ENCODE measurements at regions not wholly inside any gene's neighbourhood (a gene's known extent, or its start where the extent isn't known, plus 50 kb on each side); places are given as distances from the start of the nearest gene placed in this dataset.
"Not testable (repeated sequence)": the region's sequence is repeated elsewhere in the genome, so short reads cannot be mapped to it uniquely, and the experiment has no call there.

DNA sequence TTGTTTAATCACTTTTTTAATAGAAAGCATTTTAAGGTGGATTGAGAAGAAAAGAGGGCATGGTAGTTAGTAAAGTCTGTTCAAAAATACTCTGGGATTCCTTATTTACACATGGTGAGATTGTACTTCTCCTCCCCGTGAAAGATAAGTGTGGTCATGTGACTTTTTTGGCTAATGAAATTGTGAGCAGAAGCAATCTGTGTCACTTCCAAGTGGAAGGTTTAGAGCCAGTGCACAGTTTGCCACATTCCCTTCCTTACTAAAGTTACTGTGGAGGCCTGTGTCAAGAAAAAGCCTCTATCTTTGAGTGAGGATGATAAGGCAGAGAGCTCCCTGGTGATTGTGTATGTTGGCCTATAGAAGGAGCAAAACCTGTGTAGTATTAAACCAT, 471.3 kb downstream of the OMA1 start:
- DNase-seq (ENCODE audit: low spot score in 2 of 2), result no peak
- peaks cover 18% of the 10 kb centered on the region for H3K27me3 Mint-ChIP-seq
- H3K27ac Mint-ChIP-seq (ENCODE audit: low read depth), result no peak overlapping the region

DNA sequence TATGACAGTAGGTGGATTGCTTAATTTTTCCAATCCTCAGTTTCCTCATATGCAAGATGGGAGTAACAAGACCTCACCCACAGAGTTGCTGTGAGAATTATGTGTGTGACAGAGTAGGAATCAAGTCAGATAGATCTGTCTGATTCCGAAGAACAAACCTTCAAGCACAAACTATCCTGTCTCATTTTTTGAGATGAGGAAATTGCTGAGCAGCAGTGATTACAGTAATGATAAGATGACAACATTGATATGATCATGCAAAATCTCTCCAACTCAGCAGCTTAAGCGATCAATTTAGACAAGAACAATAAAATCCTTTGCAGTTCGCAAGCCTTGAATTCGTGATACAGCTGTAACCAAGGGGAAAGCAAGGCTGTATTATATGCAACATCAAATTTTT, 474.1 kb downstream of the OMA1 start:
- no peak for ATAC-seq (replicated peaks; ENCODE audit: extremely low read depth, poor library complexity, severe bottlenecking)
- H3K9me3 Mint-ChIP-seq, result no peaks in the 10 kb centered on the region
- no peaks in the 10 kb centered on the region for H3K36me3 Mint-ChIP-seq (ENCODE audit: insufficient read depth)
- no peaks in the 10 kb centered on the region for H3K4me1 Mint-ChIP-seq
- peaks cover 10% of the 10 kb centered on the region for H3K27me3 Mint-ChIP-seq
- no peak overlapping the region for H3K4me3 Mint-ChIP-seq
- DNase-seq (ENCODE audit: low spot score in 2 of 2), result no peak
- H3K27ac Mint-ChIP-seq (ENCODE audit: low read depth), result no peak overlapping the region

More for the DNA sequence above, 471.3 kb downstream of the OMA1 start:
- no peak overlapping the region for H3K4me3 Mint-ChIP-seq
- H3K36me3 Mint-ChIP-seq (ENCODE audit: insufficient read depth), result no peaks in the 10 kb centered on the region
- no peak for ATAC-seq (replicated peaks; ENCODE audit: extremely low read depth, poor library complexity, severe bottlenecking)
- no peaks in the 10 kb centered on the region for H3K9me3 Mint-ChIP-seq
- no peaks in the 10 kb centered on the region for H3K4me1 Mint-ChIP-seq

DNA sequence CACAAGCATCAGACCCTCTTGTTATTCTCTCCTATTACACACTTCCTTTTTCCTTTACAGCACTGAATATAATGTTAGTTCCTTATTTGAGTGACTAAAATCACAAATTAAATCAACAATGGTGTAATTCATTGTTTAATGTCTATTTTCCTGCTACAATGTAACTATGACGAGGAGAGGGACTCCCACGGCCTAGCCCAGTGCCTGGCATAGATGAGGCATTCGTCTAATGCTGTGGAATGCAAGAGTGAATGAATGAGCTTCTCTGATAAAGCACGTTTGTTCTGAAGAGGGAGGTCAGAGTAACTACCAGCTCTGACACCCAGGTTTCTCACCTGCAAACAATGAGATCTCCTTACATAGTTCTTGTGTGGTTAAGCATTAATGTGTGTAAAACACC, 479.4 kb downstream of the OMA1 start:
- no peak for ATAC-seq (replicated peaks; ENCODE audit: extremely low read depth, poor library complexity, severe bottlenecking)
- Mint-ChIP-seq H3K27me3 (no peaks in the 10 kb centered on the region), H3K9me3 (no peaks in the 10 kb centered on the region), H3K27ac (ENCODE audit: low read depth) (no peak overlapping the region), H3K4me1 (no peaks in the 10 kb centered on the region), H3K4me3 (no peak overlapping the region), H3K36me3 (ENCODE audit: insufficient read depth) (no peaks in the 10 kb centered on the region)
- DNase-seq (ENCODE audit: low spot score in 2 of 2), result no peak

DNA sequence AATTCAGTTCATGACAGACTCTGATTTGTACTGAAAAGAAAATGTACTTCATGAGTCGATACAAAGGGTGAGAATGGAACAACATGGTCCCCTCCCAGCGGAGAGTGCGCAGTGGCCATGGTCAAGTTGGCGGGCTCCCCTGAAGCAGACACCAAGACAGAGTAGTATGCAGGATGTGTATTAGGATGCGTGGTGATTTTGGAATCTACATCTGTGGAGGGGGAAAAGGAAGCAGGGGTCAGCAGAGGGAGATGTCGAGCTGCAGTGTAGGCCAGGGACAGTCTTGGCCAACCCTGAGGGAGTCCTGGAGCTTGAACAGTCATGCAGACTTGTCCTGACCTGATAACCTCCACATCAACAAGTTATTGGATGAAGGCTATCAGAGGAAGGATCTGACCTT, 481.0 kb downstream of the OMA1 start:
- no peak overlapping the region for H3K4me3 Mint-ChIP-seq
- no peaks in the 10 kb centered on the region for H3K27me3 Mint-ChIP-seq
- no peak for ATAC-seq (replicated peaks; ENCODE audit: extremely low read depth, poor library complexity, severe bottlenecking)
- H3K4me1 Mint-ChIP-seq, result no peaks in the 10 kb centered on the region
- DNase-seq (ENCODE audit: low spot score in 2 of 2), result no peak
- no peaks in the 10 kb centered on the region for H3K36me3 Mint-ChIP-seq (ENCODE audit: insufficient read depth)
- no peaks in the 10 kb centered on the region for H3K9me3 Mint-ChIP-seq
- H3K27ac Mint-ChIP-seq (ENCODE audit: low read depth), result no peak overlapping the region

DNA sequence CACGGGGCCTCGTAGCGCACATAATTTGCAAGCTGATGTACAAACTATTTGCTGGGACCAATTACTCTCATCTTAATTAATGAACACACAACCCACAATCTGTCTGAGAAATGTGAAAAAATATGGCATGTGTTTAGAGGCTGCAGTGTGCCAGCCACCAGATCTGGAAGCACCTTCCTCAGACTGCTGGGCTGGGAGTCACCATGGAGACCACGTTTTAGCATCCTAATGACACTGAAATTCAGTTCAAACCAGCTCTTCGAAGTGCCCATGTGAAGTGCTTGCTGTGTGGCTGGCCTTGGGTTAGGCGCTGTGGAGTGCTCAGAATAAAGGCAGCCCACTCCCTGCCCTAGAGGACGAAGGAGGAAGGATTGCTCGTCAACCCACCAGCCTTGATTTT, 482.4 kb downstream of the OMA1 start:
- Mint-ChIP-seq H3K4me1 (no peaks in the 10 kb centered on the region), H3K36me3 (ENCODE audit: insufficient read depth) (no peaks in the 10 kb centered on the region), H3K27me3 (no peaks in the 10 kb centered on the region), H3K9me3 (no peaks in the 10 kb centered on the region), H3K4me3 (no peak overlapping the region), H3K27ac (ENCODE audit: low read depth) (no peak overlapping the region)
- DNase-seq (ENCODE audit: low spot score in 2 of 2) (no peak), ATAC-seq (replicated peaks; ENCODE audit: extremely low read depth, poor library complexity, severe bottlenecking) (no peak)

DNA sequence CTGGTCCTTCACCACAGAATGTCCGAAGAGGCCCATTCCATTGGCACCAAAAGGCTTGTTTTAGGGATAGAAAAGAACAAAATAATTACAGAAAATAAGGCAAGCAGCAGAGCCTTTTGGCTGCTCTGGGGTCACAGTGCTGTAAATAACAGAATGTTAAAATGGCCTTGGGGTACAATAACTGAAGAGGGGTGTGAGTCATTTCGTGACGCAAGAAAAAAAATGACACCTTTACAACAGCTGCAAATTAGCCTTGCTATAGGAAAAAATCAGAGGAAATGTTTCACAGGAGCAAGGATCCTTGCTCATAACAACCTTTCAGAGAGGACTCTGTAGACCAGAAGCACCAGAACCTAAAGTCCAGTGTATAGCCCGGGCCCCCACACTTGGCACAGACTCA, 483.4 kb downstream of the OMA1 start:
- Mint-ChIP-seq H3K27ac (ENCODE audit: low read depth) (no peak overlapping the region), H3K9me3 (no peaks in the 10 kb centered on the region), H3K36me3 (ENCODE audit: insufficient read depth) (no peaks in the 10 kb centered on the region), H3K4me3 (no peak overlapping the region), H3K4me1 (no peaks in the 10 kb centered on the region), H3K27me3 (no peaks in the 10 kb centered on the region)
- DNase-seq (ENCODE audit: low spot score in 2 of 2), result no peak
- no peak for ATAC-seq (replicated peaks; ENCODE audit: extremely low read depth, poor library complexity, severe bottlenecking)

DNA sequence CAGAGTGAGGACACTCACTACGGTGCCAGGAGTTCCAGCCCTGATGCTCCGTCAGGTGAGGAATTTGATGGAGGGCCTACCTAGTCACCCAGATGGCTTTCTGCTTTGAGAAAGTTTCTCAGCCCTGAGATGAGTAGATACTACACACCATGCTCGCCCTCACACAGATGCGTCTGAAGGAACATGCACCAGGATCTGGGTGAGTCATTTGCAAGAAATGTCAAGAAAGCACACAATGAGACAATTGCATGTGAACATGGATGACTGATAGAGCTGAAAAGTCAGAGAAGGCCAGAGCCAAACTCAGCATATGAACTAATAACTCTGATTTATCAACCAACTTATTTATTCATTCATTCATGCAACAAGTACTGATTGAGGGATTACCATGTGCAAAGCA, 483.9 kb downstream of the OMA1 start:
- DNase-seq (ENCODE audit: low spot score in 2 of 2), result no peak
- H3K4me3 Mint-ChIP-seq, result no peak overlapping the region
- H3K27me3 Mint-ChIP-seq, result no peaks in the 10 kb centered on the region
- H3K36me3 Mint-ChIP-seq (ENCODE audit: insufficient read depth), result no peaks in the 10 kb centered on the region
- H3K27ac Mint-ChIP-seq (ENCODE audit: low read depth), result no peak overlapping the region
- ATAC-seq (replicated peaks; ENCODE audit: extremely low read depth, poor library complexity, severe bottlenecking), result no peak
- H3K4me1 Mint-ChIP-seq, result no peaks in the 10 kb centered on the region
- no peaks in the 10 kb centered on the region for H3K9me3 Mint-ChIP-seq

DNA sequence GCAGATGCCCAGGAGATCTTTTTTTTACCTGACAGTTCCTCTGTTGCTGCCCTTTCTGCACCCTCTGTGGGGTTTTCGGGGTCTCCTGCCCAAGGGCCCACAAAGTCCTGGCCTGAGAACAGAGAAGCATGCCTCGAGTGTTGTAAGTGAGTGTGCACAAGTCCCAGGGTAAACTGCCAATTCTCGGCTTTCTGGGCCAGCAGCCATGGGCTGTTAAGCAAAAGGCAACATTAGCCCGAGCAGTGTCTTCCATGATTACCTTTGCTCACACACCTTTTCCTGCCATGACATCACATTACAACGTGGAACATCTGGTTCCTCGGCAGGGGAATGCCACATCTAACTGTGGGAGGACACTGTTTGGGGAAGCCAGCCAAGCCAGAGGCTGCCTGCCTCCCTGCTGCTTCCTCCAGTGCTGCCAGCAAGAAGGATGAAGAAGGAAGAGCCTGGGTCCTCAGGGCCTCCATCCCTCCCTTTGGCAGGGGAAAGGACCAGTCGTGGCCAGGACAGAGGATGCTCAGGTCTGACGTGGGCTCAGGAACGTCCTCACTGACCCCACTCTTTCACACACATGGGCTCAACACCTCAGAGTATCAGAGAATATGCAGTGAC, 485.9 kb downstream of the OMA1 start:
- H3K9me3 Mint-ChIP-seq, result no peaks in the 10 kb centered on the region
- DNase-seq (ENCODE audit: low spot score in 2 of 2) (no peak), ATAC-seq (replicated peaks; ENCODE audit: extremely low read depth, poor library complexity, severe bottlenecking) (no peak)
- no peaks in the 10 kb centered on the region for H3K27me3 Mint-ChIP-seq
- no peak overlapping the region for H3K27ac Mint-ChIP-seq (ENCODE audit: low read depth)
- H3K4me1 Mint-ChIP-seq, result no peaks in the 10 kb centered on the region
- no peak overlapping the region for H3K4me3 Mint-ChIP-seq
- no peaks in the 10 kb centered on the region for H3K36me3 Mint-ChIP-seq (ENCODE audit: insufficient read depth)

DNA sequence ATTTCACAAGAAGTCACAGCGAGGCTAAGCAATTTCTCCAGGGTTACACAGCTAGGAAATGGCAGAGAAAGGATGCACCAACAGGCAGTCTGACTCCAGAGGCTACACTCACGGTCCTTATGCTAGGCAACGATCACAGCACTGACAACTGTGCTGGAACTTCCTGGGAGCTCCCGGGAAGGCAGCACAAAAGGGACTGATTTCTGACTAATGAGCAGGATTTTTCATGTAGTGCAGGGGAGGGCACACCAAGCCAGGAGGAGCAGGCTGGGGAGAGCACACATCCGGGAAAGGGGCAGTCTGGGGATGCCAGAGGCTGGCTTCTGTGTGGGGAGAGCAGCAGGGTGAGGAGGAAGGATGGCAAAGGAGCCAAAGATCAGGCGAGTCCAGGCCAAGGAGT, 486.7 kb downstream of the OMA1 start:
- Mint-ChIP-seq H3K36me3 (ENCODE audit: insufficient read depth) (no peaks in the 10 kb centered on the region), H3K27me3 (no peaks in the 10 kb centered on the region), H3K4me1 (no peaks in the 10 kb centered on the region), H3K27ac (ENCODE audit: low read depth) (no peak overlapping the region), H3K9me3 (no peaks in the 10 kb centered on the region), H3K4me3 (no peak overlapping the region)
- no peak for DNase-seq (ENCODE audit: low spot score in 2 of 2)
- ATAC-seq (replicated peaks; ENCODE audit: extremely low read depth, poor library complexity, severe bottlenecking), result no peak

DNA sequence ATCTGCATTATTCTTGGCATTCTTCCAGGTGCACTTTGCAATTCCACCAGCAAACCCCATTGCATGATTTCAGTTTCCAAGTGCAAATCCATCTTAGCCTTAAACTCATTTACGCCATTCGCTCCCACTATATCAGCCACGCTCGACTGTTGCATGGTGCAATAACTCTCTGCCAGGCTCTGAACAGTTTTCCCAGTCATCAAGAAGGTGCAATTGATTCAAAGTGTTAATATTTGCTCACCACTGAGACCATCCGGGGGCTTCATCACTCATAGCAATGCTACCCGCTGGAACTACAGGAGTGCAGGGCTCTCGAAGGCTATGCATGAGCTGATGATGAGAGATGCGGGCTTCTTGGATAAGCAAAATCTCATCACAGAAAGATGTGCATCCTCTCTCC, 488.2 kb downstream of the OMA1 start:
- DNase-seq (ENCODE audit: low spot score in 2 of 2), result no peak
- no peaks in the 10 kb centered on the region for H3K9me3 Mint-ChIP-seq
- H3K36me3 Mint-ChIP-seq (ENCODE audit: insufficient read depth), result no peaks in the 10 kb centered on the region
- ATAC-seq (replicated peaks; ENCODE audit: extremely low read depth, poor library complexity, severe bottlenecking), result no peak
- H3K4me3 Mint-ChIP-seq, result no peak overlapping the region
- H3K4me1 Mint-ChIP-seq, result no peaks in the 10 kb centered on the region
- H3K27me3 Mint-ChIP-seq, result no peaks in the 10 kb centered on the region
- no peak overlapping the region for H3K27ac Mint-ChIP-seq (ENCODE audit: low read depth)

DNA sequence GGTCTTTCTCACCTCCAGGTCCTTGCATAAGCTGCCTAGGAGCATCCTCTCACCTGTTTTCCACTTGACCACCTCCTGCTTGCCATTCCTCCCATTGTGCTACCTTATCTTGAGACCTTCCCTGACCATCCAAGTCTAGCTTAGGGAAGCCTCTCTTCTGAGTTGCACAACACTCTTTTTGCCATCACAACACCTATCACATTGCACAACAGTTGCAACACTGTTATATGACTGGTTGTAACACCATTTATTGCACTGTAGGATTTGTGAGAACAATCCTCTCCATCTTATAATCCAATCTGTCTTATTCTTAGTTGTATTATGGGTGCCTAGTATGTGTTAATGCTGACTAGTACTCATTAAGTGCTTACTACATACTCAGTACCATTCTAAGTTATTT, 488.7 kb downstream of the OMA1 start:
- H3K27ac Mint-ChIP-seq (ENCODE audit: low read depth), result no peak overlapping the region
- ATAC-seq (replicated peaks; ENCODE audit: extremely low read depth, poor library complexity, severe bottlenecking), result no peak
- H3K9me3 Mint-ChIP-seq, result no peaks in the 10 kb centered on the region
- H3K27me3 Mint-ChIP-seq, result no peaks in the 10 kb centered on the region
- no peak overlapping the region for H3K4me3 Mint-ChIP-seq
- H3K4me1 Mint-ChIP-seq, result no peaks in the 10 kb centered on the region
- DNase-seq (ENCODE audit: low spot score in 2 of 2), result no peak
- H3K36me3 Mint-ChIP-seq (ENCODE audit: insufficient read depth), result no peaks in the 10 kb centered on the region

DNA sequence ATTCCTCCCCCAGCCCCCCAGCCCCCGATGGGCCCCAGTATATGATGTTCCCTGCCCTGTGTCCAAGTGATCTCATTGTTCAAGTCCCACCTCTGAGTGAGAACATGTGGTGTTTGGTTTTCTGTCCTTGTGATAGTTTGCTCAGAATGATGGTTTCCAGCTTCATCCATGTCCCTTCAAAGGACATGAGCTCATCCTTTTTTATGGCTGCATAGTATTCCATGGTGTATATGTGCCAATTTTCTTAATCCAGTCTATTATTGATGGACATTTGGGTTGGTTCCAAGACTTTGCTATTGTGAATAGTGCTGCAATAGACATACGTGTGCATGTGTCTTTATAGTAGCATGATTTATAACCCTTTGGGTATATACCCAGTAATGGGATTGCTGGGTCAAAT, 495.3 kb downstream of the OMA1 start:
- H3K9me3 Mint-ChIP-seq; H3K27ac Mint-ChIP-seq (ENCODE audit: low read depth); H3K27me3 Mint-ChIP-seq; DNase-seq (ENCODE audit: low spot score in 2 of 2); H3K4me1 Mint-ChIP-seq; H3K36me3 Mint-ChIP-seq (ENCODE audit: insufficient read depth); H3K4me3 Mint-ChIP-seq; ATAC-seq (replicated peaks; ENCODE audit: extremely low read depth, poor library complexity, severe bottlenecking): not testable (repeated sequence)

DNA sequence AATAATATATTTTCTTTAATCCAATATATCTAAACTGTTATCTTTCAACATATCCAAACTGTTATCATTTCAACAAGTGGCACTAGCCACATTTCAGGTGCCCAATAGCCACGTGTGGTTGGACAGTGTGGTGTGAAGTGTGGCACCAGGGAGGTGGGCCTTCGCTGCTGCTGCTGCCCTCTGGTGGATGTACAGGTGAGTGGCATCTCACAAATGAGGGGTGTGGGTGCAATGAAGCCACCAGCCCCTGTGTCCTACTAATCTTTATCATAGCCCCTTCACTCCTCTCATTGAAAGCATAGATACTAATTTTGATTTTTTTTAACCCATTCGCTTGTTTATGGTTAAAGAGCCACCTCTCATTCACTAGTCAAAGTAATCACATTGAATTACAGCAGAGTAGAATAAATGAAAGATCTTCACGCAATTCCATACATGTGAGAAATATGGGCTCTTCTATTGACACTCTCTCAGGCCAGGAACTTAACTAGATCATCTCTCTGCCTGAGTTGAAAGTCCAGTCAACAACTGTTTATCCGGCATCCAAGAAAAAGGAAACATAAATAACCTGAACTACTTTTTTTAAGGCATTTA, 499.2 kb downstream of the OMA1 start:
- Mint-ChIP-seq H3K9me3 (no peaks in the 10 kb centered on the region), H3K4me1 (no peaks in the 10 kb centered on the region), H3K36me3 (ENCODE audit: insufficient read depth) (no peaks in the 10 kb centered on the region), H3K4me3 (no peak overlapping the region), H3K27ac (ENCODE audit: low read depth) (no peak overlapping the region), H3K27me3 (peaks cover 8% of the 10 kb centered on the region)
- ATAC-seq (replicated peaks; ENCODE audit: extremely low read depth, poor library complexity, severe bottlenecking), result no peak
- DNase-seq (ENCODE audit: low spot score in 2 of 2), result no peak

Measured in central memory CD8-positive, alpha-beta T cell (primary cell).